ENCODE measurements at regions not wholly inside any gene's neighbourhood (a gene's known extent, or its start where the extent isn't known, plus 50 kb on each side); places are given as distances from the start of the nearest gene placed in this dataset.

- no peak for DNase-seq (ENCODE audit: low spot score)
- TF ChIP-seq CTCF (IDR thresholded peaks at IDR 0.05; ENCODE audit: extremely low read depth, missing control alignments), result no peak
Observed at GRCh38 chr5:27275345-27275744, 237.0 kb upstream of the CDH9 start.

GRCh38 chr5:27269766-27270165, 231.4 kb upstream of the CDH9 start:
- TF ChIP-seq CTCF (IDR thresholded peaks at IDR 0.05; ENCODE audit: extremely low read depth, missing control alignments), result no peak
- DNase-seq (ENCODE audit: low spot score), result no peak

- TF ChIP-seq CTCF (IDR thresholded peaks at IDR 0.05; ENCODE audit: extremely low read depth, missing control alignments), result no peak
- DNase-seq (ENCODE audit: low spot score), result no peak
Observed at GRCh38 chr5:27267209-27267824, 228.9 kb upstream of the CDH9 start.

GRCh38 chr5:27266184-27266583, 227.8 kb upstream of the CDH9 start:
- TF ChIP-seq CTCF (IDR thresholded peaks at IDR 0.05; ENCODE audit: extremely low read depth, missing control alignments), result no peak
- DNase-seq (ENCODE audit: low spot score), result no peak

GRCh38 chr5:27257696-27258095, 219.3 kb upstream of the CDH9 start:
- no peak for DNase-seq (ENCODE audit: low spot score)
- no peak for TF ChIP-seq CTCF (IDR thresholded peaks at IDR 0.05; ENCODE audit: extremely low read depth, missing control alignments)

- DNase-seq (ENCODE audit: low spot score), result no peak
- TF ChIP-seq CTCF (IDR thresholded peaks at IDR 0.05; ENCODE audit: extremely low read depth, missing control alignments), result no peak
Observed at GRCh38 chr5:27252911-27253310, 214.5 kb upstream of the CDH9 start.

- no peak for TF ChIP-seq CTCF (IDR thresholded peaks at IDR 0.05; ENCODE audit: extremely low read depth, missing control alignments)
- DNase-seq (ENCODE audit: low spot score), result no peak
Observed at GRCh38 chr5:27242258-27242626, 203.9 kb upstream of the CDH9 start.
